HL-60 (cell line): ENCODE measurements at regions not wholly inside any gene's neighbourhood (a gene's known extent, or its start where the extent isn't known, plus 50 kb on each side); places are given as distances from the start of the nearest gene placed in this dataset.
"Not testable (repeated sequence)": the region's sequence is repeated elsewhere in the genome, so short reads cannot be mapped to it uniquely, and the experiment has no call there.

ENCODE experiments used
- DNase-seq, 2 experiments: peaks; one replicate each; pipeline ENCODE4 v3.0.0-alpha.2; 2010 to 2020; ENCODE audit warnings: low read depth in 1 of 2, low spot score in 1 of 2
- H3K27ac ChIP-seq: fragments of 250-450 bp; sonication (Bioruptor Pico); replicated peaks from 2 replicates; pipeline ENCODE4 v1.5.1; 2020; ENCODE audit warnings: mild to moderate bottlenecking, moderate library complexity
- H3K27me3 ChIP-seq: fragments of 250-450 bp; sonication (Bioruptor Pico); 2 replicates; pipeline ENCODE4 v1.5.1; 2021; ENCODE audit warnings: mild to moderate bottlenecking, moderate library complexity; ENCODE audit not compliant: insufficient read depth, poor library complexity, severe bottlenecking
- H3K4me3 ChIP-seq: replicated peaks from 2 replicates; pipeline ENCODE4 v1.5.1; 2011; ENCODE audit warnings: mild to moderate bottlenecking, control low read depth, low read length; ENCODE audit not compliant: insufficient read depth
- CTCF ChIP-seq: IDR thresholded peaks from one replicate; pipeline ENCODE4 v1.5.1; 2011; ENCODE audit warnings: low read length, control low read depth, inconsistent platforms; ENCODE audit not compliant: insufficient read depth
- GABPA ChIP-seq: IDR thresholded peaks from 2 replicates; pipeline ENCODE4 v1.6.1; 2012; ENCODE audit warnings: low read depth
- POLR2AphosphoS5 ChIP-seq: IDR thresholded peaks from 2 replicates; pipeline ENCODE4 v1.6.1; 2012; ENCODE audit warnings: low read depth
- SPI1 ChIP-seq: IDR thresholded peaks from 2 replicates; pipeline ENCODE4 v1.6.1; 2012; ENCODE audit warnings: low read depth, mild to moderate bottlenecking, borderline replicate concordance
- TF ChIP-seq, protein P1 (sequence below): IDR thresholded peaks from 2 replicates; pipeline ENCODE4 v1.6.1; 2012; ENCODE audit warnings: low read depth; ENCODE audit not compliant: insufficient replicate concordance

DNA sequence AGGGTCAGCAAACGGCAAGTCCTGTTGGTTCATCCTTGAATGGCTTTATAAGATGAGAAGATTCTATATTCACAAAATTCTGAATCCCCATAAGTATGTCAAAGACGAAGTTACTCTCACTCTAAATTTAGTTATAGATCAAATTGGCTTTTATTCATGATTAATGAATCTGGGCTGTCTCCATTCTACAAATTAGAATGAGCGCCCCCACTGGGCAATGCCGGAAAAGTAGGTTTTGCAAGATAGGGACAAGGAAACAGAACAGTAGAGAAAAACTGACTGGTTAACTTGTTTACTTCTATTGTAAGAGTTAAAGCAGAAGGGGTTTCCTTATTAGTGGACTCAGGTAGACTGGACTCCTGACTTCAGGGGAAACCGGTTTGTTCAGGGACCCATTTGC lies 100.3 kb downstream of the F11 start:
- TF ChIP-seq GABPA, result no peak
- no peak for TF ChIP-seq CTCF
- TF ChIP-seq, protein P1, sequence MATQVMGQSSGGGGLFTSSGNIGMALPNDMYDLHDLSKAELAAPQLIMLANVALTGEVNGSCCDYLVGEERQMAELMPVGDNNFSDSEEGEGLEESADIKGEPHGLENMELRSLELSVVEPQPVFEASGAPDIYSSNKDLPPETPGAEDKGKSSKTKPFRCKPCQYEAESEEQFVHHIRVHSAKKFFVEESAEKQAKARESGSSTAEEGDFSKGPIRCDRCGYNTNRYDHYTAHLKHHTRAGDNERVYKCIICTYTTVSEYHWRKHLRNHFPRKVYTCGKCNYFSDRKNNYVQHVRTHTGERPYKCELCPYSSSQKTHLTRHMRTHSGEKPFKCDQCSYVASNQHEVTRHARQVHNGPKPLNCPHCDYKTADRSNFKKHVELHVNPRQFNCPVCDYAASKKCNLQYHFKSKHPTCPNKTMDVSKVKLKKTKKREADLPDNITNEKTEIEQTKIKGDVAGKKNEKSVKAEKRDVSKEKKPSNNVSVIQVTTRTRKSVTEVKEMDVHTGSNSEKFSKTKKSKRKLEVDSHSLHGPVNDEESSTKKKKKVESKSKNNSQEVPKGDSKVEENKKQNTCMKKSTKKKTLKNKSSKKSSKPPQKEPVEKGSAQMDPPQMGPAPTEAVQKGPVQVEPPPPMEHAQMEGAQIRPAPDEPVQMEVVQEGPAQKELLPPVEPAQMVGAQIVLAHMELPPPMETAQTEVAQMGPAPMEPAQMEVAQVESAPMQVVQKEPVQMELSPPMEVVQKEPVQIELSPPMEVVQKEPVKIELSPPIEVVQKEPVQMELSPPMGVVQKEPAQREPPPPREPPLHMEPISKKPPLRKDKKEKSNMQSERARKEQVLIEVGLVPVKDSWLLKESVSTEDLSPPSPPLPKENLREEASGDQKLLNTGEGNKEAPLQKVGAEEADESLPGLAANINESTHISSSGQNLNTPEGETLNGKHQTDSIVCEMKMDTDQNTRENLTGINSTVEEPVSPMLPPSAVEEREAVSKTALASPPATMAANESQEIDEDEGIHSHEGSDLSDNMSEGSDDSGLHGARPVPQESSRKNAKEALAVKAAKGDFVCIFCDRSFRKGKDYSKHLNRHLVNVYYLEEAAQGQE, result no peak
- TF ChIP-seq POLR2AphosphoS5, result no peak
- TF ChIP-seq SPI1, result no peak
- no peak for DNase-seq
- Histone ChIP-seq H3K27ac (no peak overlapping the region), H3K4me3 (no peak overlapping the region), H3K27me3 (no peaks in the 10 kb centered on the region)

DNA sequence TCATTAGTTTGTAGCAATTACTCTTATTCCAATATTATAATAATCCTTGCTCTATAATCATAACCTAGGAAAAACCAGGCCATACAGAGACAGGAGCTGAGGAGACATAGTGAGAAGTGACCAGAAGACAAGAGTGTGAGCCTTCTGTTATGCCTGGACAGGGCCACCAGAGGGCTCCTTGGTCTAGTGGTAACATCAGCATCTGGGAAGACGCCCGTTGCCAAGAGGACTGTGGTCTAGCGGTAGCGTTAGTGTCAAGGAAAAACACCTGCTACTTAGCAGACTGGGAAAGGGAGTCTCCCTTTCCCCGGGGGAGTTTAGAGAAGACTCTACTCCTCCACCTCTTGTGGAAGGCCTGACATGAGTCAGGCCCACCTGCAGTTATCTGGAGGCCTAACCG lies 97.0 kb downstream of the F11 start:
- H3K4me3 ChIP-seq, H3K27me3 ChIP-seq, H3K27ac ChIP-seq: not testable (repeated sequence)
- peak in 1 of 2 experiments; percentile 17 for DNase-seq

DNA sequence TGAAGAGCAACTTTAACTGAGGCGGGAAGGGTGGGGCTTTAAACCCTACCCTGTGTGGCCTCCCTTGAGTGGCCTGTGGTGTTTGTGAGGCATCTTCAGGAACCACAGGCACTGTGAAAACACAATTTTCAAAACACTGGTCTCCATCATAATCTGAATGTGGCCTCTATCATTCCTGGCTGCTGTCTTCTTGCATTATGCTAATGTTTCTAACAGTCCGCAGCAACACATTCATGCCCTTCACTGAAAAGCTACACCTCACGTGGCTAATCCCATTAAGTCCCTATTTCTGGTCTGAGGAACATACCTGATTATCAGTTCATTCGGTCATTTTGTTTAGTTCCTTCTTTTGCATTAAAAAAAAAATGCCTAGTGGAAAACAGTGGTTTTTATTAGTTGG lies 94.6 kb downstream of the F11 start:
- TF ChIP-seq GABPA (no peak), CTCF (no peak), POLR2AphosphoS5 (no peak), SPI1 (no peak)
- TF ChIP-seq, protein P1, result no peak
- no peak for DNase-seq

DNA sequence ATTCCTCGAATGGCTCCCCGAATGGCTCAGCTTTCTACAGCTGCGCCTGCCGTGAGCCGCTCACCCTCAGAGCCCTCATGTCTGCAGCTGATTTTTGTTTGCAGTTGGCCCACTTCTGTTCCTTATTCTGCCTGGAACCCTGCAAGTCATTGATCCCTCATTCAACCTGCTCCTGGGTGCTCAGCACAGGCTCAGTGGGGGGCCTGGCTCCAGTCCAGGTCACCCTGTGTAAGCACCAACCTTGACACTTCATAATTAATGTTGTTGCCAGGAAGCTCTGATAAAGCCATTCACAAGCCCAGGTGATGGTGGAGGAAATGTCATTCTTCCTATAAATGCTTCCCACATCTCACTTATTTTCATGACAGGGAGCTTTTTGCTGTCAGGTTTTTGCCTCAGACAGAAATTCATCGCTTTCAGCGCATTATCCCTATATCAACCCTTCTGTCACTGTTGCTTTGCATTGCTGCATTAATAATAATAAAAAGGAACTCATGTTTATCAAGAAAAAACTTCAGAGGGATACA lies 85.7 kb downstream of the F11 start:
- TF ChIP-seq POLR2AphosphoS5 (no peak), GABPA (no peak), SPI1 (no peak), CTCF (no peak)
- TF ChIP-seq, protein P1, result no peak
- DNase-seq, result no peak
- no peak overlapping the region for H3K4me3 ChIP-seq
- H3K27ac ChIP-seq, result no peak overlapping the region
- H3K27me3 ChIP-seq, result no peaks in the 10 kb centered on the region

More for the DNA sequence above, 94.6 kb downstream of the F11 start:
- Histone ChIP-seq H3K4me3 (no peak overlapping the region), H3K27ac (no peak overlapping the region), H3K27me3 (no peaks in the 10 kb centered on the region)
